Endodermal cell (in vitro differentiated cells): ENCODE measurements at regions not wholly inside any gene's neighbourhood (a gene's known extent, or its start where the extent isn't known, plus 50 kb on each side); places are given as distances from the start of the nearest gene placed in this dataset.

Experiments used
- DNase-seq: peaks from one replicate; pipeline ENCODE4 v3.0.0-alpha.2; 2017
- H3K27ac ChIP-seq: 2 replicates; pipeline ENCODE4 v1.5.1; 2013; ENCODE audit warnings: mild to moderate bottlenecking, low read depth, low read length, moderate library complexity
- H3K27me3 ChIP-seq: 2 replicates; pipeline ENCODE4 v1.6.1; 2013; ENCODE audit warnings: mild to moderate bottlenecking, low read length, moderate library complexity; ENCODE audit not compliant: insufficient read depth, control insufficient read depth, poor library complexity, severe bottlenecking
- H3K36me3 ChIP-seq: 2 replicates; pipeline ENCODE4 v1.7.0; 2013; ENCODE audit warnings: mild to moderate bottlenecking, low read length, moderate library complexity; ENCODE audit not compliant: control insufficient read depth, insufficient read depth
- H3K4me1 ChIP-seq: one replicate; pipeline ENCODE4 v1.7.0; 2013; ENCODE audit warnings: low read length; ENCODE audit not compliant: control insufficient read depth, insufficient read depth
- H3K4me3 ChIP-seq: 2 replicates; pipeline ENCODE4 v1.5.1; 2013; ENCODE audit warnings: mild to moderate bottlenecking, low read length, moderate library complexity
- H3K9ac ChIP-seq: 2 replicates; pipeline ENCODE4 v1.6.1; 2013; ENCODE audit warnings: mild to moderate bottlenecking, low read length, moderate library complexity; ENCODE audit not compliant: poor library complexity, severe bottlenecking; ENCODE audit errors: extremely low read depth
- H3K9me3 ChIP-seq: 2 replicates; pipeline ENCODE4 v1.6.1; 2013; ENCODE audit warnings: mild to moderate bottlenecking, low read length, moderate library complexity; ENCODE audit not compliant: control insufficient read depth
- H3K27ac Mint-ChIP-seq: 2 replicates; pipeline ENCODE4 v1.8.0; 2020; ENCODE audit warnings: mixed read lengths
- H3K27me3 Mint-ChIP-seq: 2 replicates; pipeline ENCODE4 v1.8.0; 2021; ENCODE audit warnings: mild to moderate bottlenecking, mixed read lengths; ENCODE audit not compliant: insufficient read depth
- H3K36me3 Mint-ChIP-seq: 2 replicates; pipeline ENCODE4 v1.8.0; 2020; ENCODE audit warnings: low read depth, mixed read lengths
- H3K4me1 Mint-ChIP-seq: 2 replicates; pipeline ENCODE4 v1.8.0; 2020; ENCODE audit warnings: mixed read lengths
- H3K4me3 Mint-ChIP-seq: 2 replicates; pipeline ENCODE4 v1.8.0; 2020; ENCODE audit warnings: mild to moderate bottlenecking, moderate library complexity, mixed read lengths
- H3K9me3 Mint-ChIP-seq: 2 replicates; pipeline ENCODE4 v1.8.0; 2020; ENCODE audit warnings: mild to moderate bottlenecking, mixed read lengths
- CTCF ChIP-seq: fragments of 200-600 bp; sonication (generic); conservative IDR thresholded peaks from 2 replicates; pipeline ENCODE4 v1.5.0; 2021; ENCODE audit warnings: antibody characterized with exemption, mild to moderate bottlenecking
- WGBS, 2 experiments: methylation state at CpG; one replicate each; pipeline versions ENCODE4 v1.1.5 to v1.1.7; 2013; ENCODE audit warnings: missing lambda C conversion rate in 2 of 2, mixed read lengths in 1 of 2; ENCODE audit not compliant: insufficient coverage in 1 of 2, insufficient read length in 1 of 2; 5-methylcytosine and 5-hydroxymethylcytosine counted together

GRCh38 chr16:61306204-61306603 lies 730.0 kb downstream of the CDH8 start:
- H3K9me3 Mint-ChIP-seq: no peaks in the 10 kb centered on the region
- 86 to 87% methylated on average over 6 of the region's 6 CpGs for WGBS, 2 experiments
- no peak overlapping the region for H3K27ac ChIP-seq
- no peak overlapping the region for H3K4me3 ChIP-seq
- no peaks in the 10 kb centered on the region for H3K9me3 ChIP-seq
- H3K27ac Mint-ChIP-seq: no peak overlapping the region
- DNase-seq: no peak
- no peaks in the 10 kb centered on the region for H3K27me3 ChIP-seq
- no peaks in the 10 kb centered on the region for H3K4me1 ChIP-seq
- no peak overlapping the region for H3K9ac ChIP-seq
- no peak overlapping the region for H3K4me3 Mint-ChIP-seq
- no peaks in the 10 kb centered on the region for H3K27me3 Mint-ChIP-seq
- H3K36me3 Mint-ChIP-seq: no peaks in the 10 kb centered on the region
- TF ChIP-seq CTCF: no peak
- H3K4me1 Mint-ChIP-seq: no peaks in the 10 kb centered on the region
- no peaks in the 10 kb centered on the region for H3K36me3 ChIP-seq

GRCh38 chr16:61296814-61297213 lies 739.4 kb downstream of the CDH8 start:
- H3K9ac ChIP-seq: no peak overlapping the region
- WGBS, 2 experiments: 88 to 91% methylated on average over 1 to 3 of the region's 3 CpGs
- Mint-ChIP-seq H3K36me3 (no peaks in the 10 kb centered on the region), H3K4me1 (peaks cover 5% of the 10 kb centered on the region), H3K4me3 (no peak overlapping the region), H3K27ac (no peak overlapping the region), H3K9me3 (no peaks in the 10 kb centered on the region), H3K27me3 (no peaks in the 10 kb centered on the region)
- DNase-seq: no peak
- no peaks in the 10 kb centered on the region for H3K9me3 ChIP-seq
- no peaks in the 10 kb centered on the region for H3K36me3 ChIP-seq
- no peak for TF ChIP-seq CTCF
- no peaks in the 10 kb centered on the region for H3K27me3 ChIP-seq
- no peak overlapping the region for H3K4me3 ChIP-seq
- H3K4me1 ChIP-seq: no peaks in the 10 kb centered on the region
- no peak overlapping the region for H3K27ac ChIP-seq

GRCh38 chr16:61296305-61296704 lies 739.9 kb downstream of the CDH8 start:
- no peaks in the 10 kb centered on the region for H3K27me3 Mint-ChIP-seq
- Histone ChIP-seq H3K9ac (no peak overlapping the region), H3K4me1 (no peaks in the 10 kb centered on the region), H3K27ac (no peak overlapping the region), H3K27me3 (no peaks in the 10 kb centered on the region), H3K9me3 (no peaks in the 10 kb centered on the region), H3K4me3 (no peak overlapping the region), H3K36me3 (no peaks in the 10 kb centered on the region)
- TF ChIP-seq CTCF: no peak
- 82 to 92% methylated on average over 3 to 7 of the region's 7 CpGs for WGBS, 2 experiments
- no peaks in the 10 kb centered on the region for H3K36me3 Mint-ChIP-seq
- no peak for DNase-seq
- peaks cover 5% of the 10 kb centered on the region for H3K4me1 Mint-ChIP-seq
- no peaks in the 10 kb centered on the region for H3K9me3 Mint-ChIP-seq
- H3K4me3 Mint-ChIP-seq: no peak overlapping the region
- H3K27ac Mint-ChIP-seq: no peak overlapping the region
